ENCODE measurements at regions not wholly inside any gene's neighbourhood (a gene's known extent, or its start where the extent isn't known, plus 50 kb on each side); places are given as distances from the start of the nearest gene placed in this dataset.

DNA sequence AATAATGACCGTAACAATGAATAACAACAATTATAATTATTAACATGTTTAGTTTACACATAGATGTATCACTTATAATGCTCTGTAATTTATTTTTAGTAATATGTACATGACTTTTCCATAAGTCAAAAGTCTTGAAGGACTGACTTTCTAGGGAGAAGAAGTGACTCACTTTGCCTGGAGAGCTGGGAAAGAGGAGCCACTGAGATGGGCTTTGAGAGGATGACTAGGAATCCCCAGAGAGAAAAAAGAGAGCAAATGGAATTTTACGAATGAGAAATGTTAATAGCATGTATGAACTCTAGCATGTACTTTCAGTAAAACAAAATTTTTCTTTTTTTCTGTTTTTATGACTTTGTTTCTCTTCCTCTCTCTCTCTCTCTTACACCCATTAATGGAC is 67.8 kb upstream of the RALY start:
- no peak overlapping the region for H3K14ac ChIP-seq (ENCODE audit: insufficient read length)
- no peaks in the 10 kb centered on the region for H4K20me1 ChIP-seq (replicated peaks in 1 of 2; ENCODE audit: control insufficient read depth in 1 of 2, insufficient read depth in 2 of 2, low read length in 2 of 2)
- H3K4me2 ChIP-seq (ENCODE audit: insufficient read depth in 1 of 2, low read depth in 2 of 2, low read length in 2 of 2): no peak overlapping the region
- WGBS, 2 experiments (ENCODE audit: extremely low coverage in 1 of 2, insufficient coverage in 1 of 2, insufficient read length in 1 of 2, insufficient replicate concordance in 2 of 2, low coverage in 1 of 2, low lambda C conversion rate in 2 of 2, missing lambda C conversion rate in 1 of 2): 95% methylated on average over 2 of the region's 2 CpGs; no CpG with 5 or more reads in 1 of the 2 experiments
- no peak overlapping the region for H3K4ac ChIP-seq (replicated peaks; ENCODE audit: insufficient read length, low read depth, low read length)
- DNase-seq (ENCODE audit: low read depth in 1 of 2, low spot score in 2 of 2): no peak
- no peaks in the 10 kb centered on the region for H3K79me2 ChIP-seq (ENCODE audit: control insufficient read depth in 1 of 2, insufficient read depth in 2 of 2, low read length in 2 of 2)
- H3K56ac ChIP-seq (replicated peaks; ENCODE audit: insufficient read length, low read depth, low read length): no peak overlapping the region
- no peak for FAIRE-seq
- no peak overlapping the region for H3K18ac ChIP-seq (ENCODE audit: extremely low read depth, low read length)
- no peak overlapping the region for H4K5ac ChIP-seq (ENCODE audit: insufficient read length, low read depth, low read length)
- TF ChIP-seq CTBP2 (IDR thresholded peaks at IDR 0.05; ENCODE audit: borderline replicate concordance, insufficient read depth, insufficient read length, low read length): no peak
- no peak for TF ChIP-seq RXRA (IDR thresholded peaks at IDR 0.05; ENCODE audit: insufficient read depth, low read depth, low read length)
- TF ChIP-seq BCL11A (IDR thresholded peaks at IDR 0.05; ENCODE audit: low read depth in 2 of 2, low read length in 2 of 2): no peak
- TF ChIP-seq JUND (IDR thresholded peaks at IDR 0.05; ENCODE audit: low read length): no peak
- TF ChIP-seq CHD1 (IDR thresholded peaks at IDR 0.05; ENCODE audit: low read depth, low read length): no peak
- TF ChIP-seq GABPA (IDR thresholded peaks at IDR 0.05; ENCODE audit: borderline replicate concordance, insufficient read depth, low read length): no peak
- no peak for TF ChIP-seq CBX8 (IDR thresholded peaks at IDR 0.05; ENCODE audit: borderline replicate concordance, low read depth, low read length)
- no peak for TF ChIP-seq TCF12 (IDR thresholded peaks at IDR 0.05; ENCODE audit: low read depth, low read length)
- TF ChIP-seq SUZ12 (IDR thresholded peaks at IDR 0.05; ENCODE audit: low read length): no peak
- H3K79me1 ChIP-seq (ENCODE audit: low read depth, low read length): no peaks in the 10 kb centered on the region
- H4K91ac ChIP-seq (replicated peaks; ENCODE audit: insufficient read length, low read length): no peak overlapping the region
- no peak overlapping the region for H4K8ac ChIP-seq (ENCODE audit: extremely low read depth, insufficient read depth, low read length)
- no peak overlapping the region for H2BK5ac ChIP-seq (ENCODE audit: low read depth, low read length)
- H3K4me3 ChIP-seq (ENCODE audit: extremely low read depth in 1 of 4, insufficient read depth in 2 of 4, low read depth in 3 of 4, low read length in 4 of 4): no peak overlapping the region
- H2BK120ac ChIP-seq (replicated peaks; ENCODE audit: low read depth, low read length): no peak overlapping the region
- H2AK5ac ChIP-seq (ENCODE audit: low read depth, low read length): no peak overlapping the region
- H3K9ac ChIP-seq (replicated peaks in 1 of 4; ENCODE audit: extremely low read depth in 1 of 4, low read depth in 3 of 4, low read length in 3 of 4): no peak overlapping the region
- no peaks in the 10 kb centered on the region for H3K23me2 ChIP-seq (ENCODE audit: low read depth, low read length)
- no peaks in the 10 kb centered on the region for H3K36me3 ChIP-seq (ENCODE audit: control insufficient read depth in 2 of 4, insufficient read depth in 4 of 4, low read length in 3 of 4)
- H3K27ac ChIP-seq (ENCODE audit: low read depth, low read length): no peak overlapping the region
- no peak overlapping the region for H2BK20ac ChIP-seq (ENCODE audit: low read length)
- ChIA-PET CTCF (ENCODE audit: partially characterized antibody) (interaction anchor here (0.7 to 9.2 kb wide), 2 partner anchors 9 to 10 kb away, joined by 3 to 73 read pairs; no protein-coding TSS in a partner anchor), POLR2A (ENCODE audit: partially characterized antibody) (no interaction called here)
- H2AFZ ChIP-seq (ENCODE audit: low read length): no peak overlapping the region
- H3K27me3 ChIP-seq (replicated peaks in 1 of 4; ENCODE audit: control insufficient read depth in 3 of 4, extremely low read depth in 1 of 4, insufficient read depth in 3 of 4, low read length in 3 of 4): no peaks in the 10 kb centered on the region
- H2BK12ac ChIP-seq (ENCODE audit: low read depth, low read length): no peak overlapping the region
- H2BK15ac ChIP-seq (ENCODE audit: low read length): no peak overlapping the region
- H3K23ac ChIP-seq (ENCODE audit: insufficient read length): no peak overlapping the region
- no peaks in the 10 kb centered on the region for H3K4me1 ChIP-seq (replicated peaks in 1 of 4; ENCODE audit: control insufficient read depth in 3 of 4, insufficient read depth in 4 of 4, low read length in 3 of 4)
- H3K9me3 ChIP-seq (ENCODE audit: insufficient read depth in 2 of 2, low read depth in 1 of 2, low read length in 1 of 2): no peaks in the 10 kb centered on the region

All from H1 (cell line).